OCI-LY7 (cell line): ENCODE measurements at regions not wholly inside any gene's neighbourhood (a gene's known extent, or its start where the extent isn't known, plus 50 kb on each side); places are given as distances from the start of the nearest gene placed in this dataset.

Experiments
- BruUV-seq: library from RNA; stranded (reverse); fragments of 400-500 nt; replicated peaks from 2 replicates; lab custom pipeline; 2021; lab: Mats Ljungman, UMichigan
- CTCF ChIA-PET: fragments of 300-600 bp; sonication (Branson Sonifier 250); formaldehyde crosslinking; loops from one replicate; lab custom pipeline; 2022; ENCODE audit warnings: antibody characterized with exemption; ENCODE audit not compliant: unreplicated experiment; lab: Charles Lee
- POLR2A ChIA-PET: fragments of 300-600 bp; sonication (Branson Sonifier 250); formaldehyde crosslinking; loops from one replicate; lab custom pipeline; 2022; ENCODE audit warnings: antibody characterized with exemption; lab: Charles Lee
- DNase-seq: peaks from one replicate; pipeline ENCODE4 v3.0.0-alpha.2; 2015; ENCODE audit warnings: low spot score
- H2AFZ ChIP-seq: fragments of 200-600 bp; sonication (generic), shearing (Covaris generic); 2 replicates; pipeline ENCODE4 v1.6.1; 2014; ENCODE audit warnings: mild to moderate bottlenecking, antibody characterized with exemption, low read length, moderate library complexity
- H3K27ac ChIP-seq: fragments of 200-600 bp; sonication (generic); 2 replicates; pipeline ENCODE4 v1.5.1; 2014; ENCODE audit warnings: mixed run types, low read depth, mild to moderate bottlenecking, moderate library complexity, low read length, inconsistent platforms; ENCODE audit not compliant: poor library complexity, severe bottlenecking
- H3K36me3 ChIP-seq: fragments of 200-600 bp; sonication (generic); 2 replicates; pipeline ENCODE4 v1.6.1; 2014; ENCODE audit warnings: mild to moderate bottlenecking, antibody characterized with exemption, low read length, moderate library complexity, mixed read lengths; ENCODE audit not compliant: insufficient read depth
- H3K4me1 ChIP-seq: fragments of 200-600 bp; sonication (generic); 2 replicates; pipeline ENCODE4 v1.5.1; 2014; ENCODE audit warnings: mild to moderate bottlenecking, low read length; ENCODE audit not compliant: insufficient read depth, poor library complexity, severe bottlenecking
- H3K4me2 ChIP-seq: fragments of 200-600 bp; sonication (generic); 2 replicates; pipeline ENCODE4 v1.6.1; 2014; ENCODE audit warnings: mild to moderate bottlenecking, low read length
- H3K4me3 ChIP-seq: fragments of 200-600 bp; sonication (generic); 2 replicates; pipeline ENCODE4 v1.5.1; 2014; ENCODE audit warnings: mild to moderate bottlenecking, low read depth, low read length; ENCODE audit not compliant: poor library complexity, severe bottlenecking
- H3K79me2 ChIP-seq: fragments of 200-600 bp; sonication (generic); 2 replicates; pipeline ENCODE4 v1.6.1; 2016; ENCODE audit warnings: low read depth, mild to moderate bottlenecking, low read length, moderate library complexity, mixed read lengths; ENCODE audit not compliant: insufficient read depth
- H3K9me2 ChIP-seq: fragments of 200-600 bp; sonication (generic); 2 replicates; pipeline ENCODE4 v1.6.1; 2016; ENCODE audit warnings: mild to moderate bottlenecking, low read length, mixed read lengths; ENCODE audit not compliant: insufficient read depth
- H3K9me3 ChIP-seq: fragments of 200-600 bp; sonication (generic); 2 replicates; pipeline ENCODE4 v1.6.1; 2014; ENCODE audit warnings: mild to moderate bottlenecking, mixed run types, low read length, mixed read lengths
- H4K20me1 ChIP-seq: fragments of 200-600 bp; sonication (generic); 2 replicates; pipeline ENCODE4 v1.6.1; 2014; ENCODE audit warnings: mild to moderate bottlenecking, antibody characterized with exemption, low read length, moderate library complexity, mixed read lengths; ENCODE audit not compliant: insufficient read depth
- CTCF ChIP-seq: fragments of 200-600 bp; sonication (generic); conservative IDR thresholded peaks from 2 replicates; pipeline ENCODE4 v1.5.1; 2014; ENCODE audit warnings: mild to moderate bottlenecking, antibody characterized with exemption, low read length, moderate library complexity, mixed read lengths
- EZH2phosphoT487 ChIP-seq: fragments of 200-600 bp; sonication (generic); IDR thresholded peaks from 2 replicates; pipeline ENCODE4 v1.6.1; 2018; ENCODE audit warnings: low read depth, borderline replicate concordance, mild to moderate bottlenecking, mixed run types, antibody characterized with exemption, low read length, moderate library complexity, mixed read lengths
- intact Hi-C: fragments of 100-400 bp; cut with micrococcal nuclease; formaldehyde crosslinking; loops from one replicate; pipeline ENCODE4 v1.10.0; 2022; ENCODE audit not compliant: unreplicated experiment

DNA sequence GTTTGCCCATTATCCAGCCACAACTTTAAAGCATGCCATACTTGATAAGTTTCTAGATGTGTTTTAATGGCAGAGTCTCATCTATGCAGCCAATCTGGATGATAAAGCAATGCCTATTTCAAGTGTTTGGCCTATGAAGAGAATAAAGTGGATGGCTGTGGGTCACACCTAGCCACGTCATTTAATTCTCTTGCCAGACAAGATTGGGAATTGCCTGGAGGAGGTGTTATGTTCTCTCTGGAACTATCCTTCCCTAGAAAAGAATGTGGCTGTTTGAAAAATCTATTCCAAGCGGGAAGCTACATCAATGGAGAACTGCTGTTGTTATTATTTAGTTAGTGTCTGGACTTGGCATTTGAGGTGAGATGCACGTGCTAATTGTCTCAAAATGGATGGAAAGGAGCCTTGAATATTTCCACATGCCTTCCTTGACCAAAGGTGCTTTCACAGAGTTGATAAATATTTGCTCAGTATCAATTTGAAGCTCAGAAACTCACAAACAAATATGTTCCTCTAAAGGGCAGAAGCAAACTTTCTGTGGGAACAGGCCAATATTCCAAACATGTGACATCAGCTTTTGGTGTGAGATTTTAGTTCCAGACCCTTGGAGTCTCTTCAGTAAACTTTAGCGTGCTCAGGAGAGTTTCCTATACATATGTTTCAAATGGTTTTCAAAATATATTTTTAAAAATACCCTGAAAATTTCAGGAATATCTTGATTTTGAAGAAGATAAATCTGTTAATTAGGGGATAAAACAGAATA, 510.6 kb upstream of the SGO1 start:
- H3K27ac ChIP-seq, result no peak overlapping the region
- ChIA-PET CTCF (no interaction called here), POLR2A (interaction anchor here (1.0 to 1.9 kb wide), 3 partner anchors 10 to 36 kb away, joined by 3 to 6 read pairs (median 6); no protein-coding TSS in a partner anchor)
- DNase-seq, result no peak
- no peaks in the 10 kb centered on the region for H3K4me1 ChIP-seq
- H3K4me2 ChIP-seq, result no peak overlapping the region
- H4K20me1 ChIP-seq, result no peaks in the 10 kb centered on the region
- BruUV-seq, result no TSS peak
- H3K9me3 ChIP-seq, result no peaks in the 10 kb centered on the region
- H3K4me3 ChIP-seq, result no peak overlapping the region
- H3K79me2 ChIP-seq, result no peaks in the 10 kb centered on the region
- no peak overlapping the region for H2AFZ ChIP-seq
- intact Hi-C loops, result no loop called here
- H3K9me2 ChIP-seq, result no peaks in the 10 kb centered on the region
- H3K36me3 ChIP-seq, result no peaks in the 10 kb centered on the region
- no peak for TF ChIP-seq CTCF
- TF ChIP-seq EZH2phosphoT487, result no peak

- no peaks in the 10 kb centered on the region for H3K9me2 ChIP-seq
- POLR2A ChIA-PET, result no interaction called here
- no peak for DNase-seq
- no peak overlapping the region for H2AFZ ChIP-seq
- H3K36me3 ChIP-seq, result no peaks in the 10 kb centered on the region
- H3K4me1 ChIP-seq, result no peaks in the 10 kb centered on the region
- H3K4me2 ChIP-seq, result no peak overlapping the region
- intact Hi-C loops, result no loop called here
- no peaks in the 10 kb centered on the region for H3K79me2 ChIP-seq
- no peaks in the 10 kb centered on the region for H3K9me3 ChIP-seq
- TF ChIP-seq EZH2phosphoT487 (no peak), CTCF (no peak)
- CTCF ChIA-PET, result no interaction called here
- BruUV-seq, result no TSS peak
- H3K4me3 ChIP-seq, result no peak overlapping the region
- no peaks in the 10 kb centered on the region for H4K20me1 ChIP-seq
- no peak overlapping the region for H3K27ac ChIP-seq
These were observed 506.7 kb upstream of the SGO1 start for GRCh38 chr3:20692675-20693074.

- intact Hi-C loops, result no loop called here
- H3K4me2 ChIP-seq, result no peak overlapping the region
- no TSS peak for BruUV-seq
- ChIA-PET POLR2A (no interaction called here), CTCF (no interaction called here)
- H2AFZ ChIP-seq, result no peak overlapping the region
- H3K79me2 ChIP-seq, result no peaks in the 10 kb centered on the region
- no peaks in the 10 kb centered on the region for H3K9me2 ChIP-seq
- no peak for DNase-seq
- H3K4me1 ChIP-seq, result no peaks in the 10 kb centered on the region
- H3K36me3 ChIP-seq, result no peaks in the 10 kb centered on the region
- no peaks in the 10 kb centered on the region for H3K9me3 ChIP-seq
- TF ChIP-seq EZH2phosphoT487 (no peak), CTCF (no peak)
- H4K20me1 ChIP-seq, result no peaks in the 10 kb centered on the region
- H3K4me3 ChIP-seq, result no peak overlapping the region
- H3K27ac ChIP-seq, result no peak overlapping the region
These were observed 497.9 kb upstream of the SGO1 start for GRCh38 chr3:20683910-20684309.
